K562 (cell line): ENCODE measurements at regions not wholly inside any gene's neighbourhood (a gene's known extent, or its start where the extent isn't known, plus 50 kb on each side); places are given as distances from the start of the nearest gene placed in this dataset.
A peak's percentile ranks its signal among the peaks of the same experiment; 100 is the strongest.

Source experiments
- MAZ ChIP-seq, 2 experiments: fragments of 450-650 bp in 1 of 2; sonication (generic) in 1 of 2; formaldehyde crosslinking; IDR thresholded peaks in 1 of 2; conservative IDR thresholded peaks in 1 of 2; 2 replicates each; pipeline versions ENCODE4 v1.4.0 to v1.5.0; 2020; ENCODE audit warnings: mild to moderate bottlenecking in 1 of 2, missing genetic modification reagents in 1 of 2
- TF ChIP-seq, protein P1 (sequence below), 2 experiments: fragments of 450-650 bp; formaldehyde crosslinking in 1 of 2; IDR thresholded peaks; 2 replicates each; pipeline versions ENCODE4 v1.4.0 to v1.6.1; 2014 to 2020; ENCODE audit warnings: mild to moderate bottlenecking in 2 of 2, borderline replicate concordance in 1 of 2, low read depth in 1 of 2

- TF ChIP-seq, protein P1, sequence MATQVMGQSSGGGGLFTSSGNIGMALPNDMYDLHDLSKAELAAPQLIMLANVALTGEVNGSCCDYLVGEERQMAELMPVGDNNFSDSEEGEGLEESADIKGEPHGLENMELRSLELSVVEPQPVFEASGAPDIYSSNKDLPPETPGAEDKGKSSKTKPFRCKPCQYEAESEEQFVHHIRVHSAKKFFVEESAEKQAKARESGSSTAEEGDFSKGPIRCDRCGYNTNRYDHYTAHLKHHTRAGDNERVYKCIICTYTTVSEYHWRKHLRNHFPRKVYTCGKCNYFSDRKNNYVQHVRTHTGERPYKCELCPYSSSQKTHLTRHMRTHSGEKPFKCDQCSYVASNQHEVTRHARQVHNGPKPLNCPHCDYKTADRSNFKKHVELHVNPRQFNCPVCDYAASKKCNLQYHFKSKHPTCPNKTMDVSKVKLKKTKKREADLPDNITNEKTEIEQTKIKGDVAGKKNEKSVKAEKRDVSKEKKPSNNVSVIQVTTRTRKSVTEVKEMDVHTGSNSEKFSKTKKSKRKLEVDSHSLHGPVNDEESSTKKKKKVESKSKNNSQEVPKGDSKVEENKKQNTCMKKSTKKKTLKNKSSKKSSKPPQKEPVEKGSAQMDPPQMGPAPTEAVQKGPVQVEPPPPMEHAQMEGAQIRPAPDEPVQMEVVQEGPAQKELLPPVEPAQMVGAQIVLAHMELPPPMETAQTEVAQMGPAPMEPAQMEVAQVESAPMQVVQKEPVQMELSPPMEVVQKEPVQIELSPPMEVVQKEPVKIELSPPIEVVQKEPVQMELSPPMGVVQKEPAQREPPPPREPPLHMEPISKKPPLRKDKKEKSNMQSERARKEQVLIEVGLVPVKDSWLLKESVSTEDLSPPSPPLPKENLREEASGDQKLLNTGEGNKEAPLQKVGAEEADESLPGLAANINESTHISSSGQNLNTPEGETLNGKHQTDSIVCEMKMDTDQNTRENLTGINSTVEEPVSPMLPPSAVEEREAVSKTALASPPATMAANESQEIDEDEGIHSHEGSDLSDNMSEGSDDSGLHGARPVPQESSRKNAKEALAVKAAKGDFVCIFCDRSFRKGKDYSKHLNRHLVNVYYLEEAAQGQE (IDR thresholded peaks at IDR 0.05; ENCODE audit: borderline replicate concordance), result peak; percentile 15; the same call in 1 of the 2 replicates
- TF ChIP-seq, protein P1 (CRISPR knock-in tag; IDR thresholded peaks at IDR 0.05; ENCODE audit: low read depth), result no peak
- TF ChIP-seq MAZ (CRISPR knock-in tag; conservative IDR thresholded peaks at IDR 0.05 in 1 of 2, IDR thresholded peaks at IDR 0.05 in 1 of 2), result peak in 1 of 2 experiments; percentile 32; a peak in 1 of 4 replicates
These were observed 102.5 kb upstream of the TARDBP start (continued) for GRCh38 chr1:10909697-10910680.
